Astrocyte (in vitro differentiated cells and primary cell): ENCODE measurements at regions not wholly inside any gene's neighbourhood (a gene's known extent, or its start where the extent isn't known, plus 50 kb on each side); places are given as distances from the start of the nearest gene placed in this dataset.

Experiments
- DNase-seq: peaks from one replicate; pipeline ENCODE4 v3.0.0-alpha.2; 2010; ENCODE audit warnings: low read depth
- FAIRE-seq: peaks from 2 replicates; lab custom pipeline; 2011; peaks lifted over from hg19 to GRCh38; lab: Jason Lieb, UNC
- H2AFZ ChIP-seq: 2 replicates; pipeline ENCODE4 v1.6.0; 2012; ENCODE audit warnings: low read depth, low read length, inconsistent platforms
- H3K27ac ChIP-seq: 2 replicates; pipeline ENCODE4 v1.5.1; 2011; ENCODE audit warnings: low read depth, low read length, inconsistent platforms
- H3K27me3 ChIP-seq: 2 replicates; pipeline ENCODE4 v1.6.0; 2011; ENCODE audit warnings: low read length, inconsistent platforms; ENCODE audit not compliant: insufficient read depth
- H3K36me3 ChIP-seq: 2 replicates; pipeline ENCODE4 v1.5.1; 2011; ENCODE audit warnings: low read length, inconsistent platforms; ENCODE audit not compliant: insufficient read depth
- H3K4me1 ChIP-seq: 2 replicates; pipeline ENCODE4 v1.5.1; 2011; ENCODE audit warnings: low read length, inconsistent platforms; ENCODE audit not compliant: insufficient read depth
- H3K4me2 ChIP-seq: 2 replicates; pipeline ENCODE4 v1.6.0; 2012; ENCODE audit warnings: low read length, inconsistent platforms
- H3K4me3 ChIP-seq: 2 replicates; pipeline ENCODE4 v1.5.1; 2011; ENCODE audit warnings: low read depth, mild to moderate bottlenecking, low read length, inconsistent platforms; ENCODE audit not compliant: insufficient read depth
- H3K79me2 ChIP-seq: 2 replicates; pipeline ENCODE4 v1.6.0; 2012; ENCODE audit warnings: mild to moderate bottlenecking, low read length, inconsistent platforms; ENCODE audit not compliant: insufficient read depth
- H3K9ac ChIP-seq: 2 replicates; pipeline ENCODE4 v1.6.0; 2012; ENCODE audit warnings: mild to moderate bottlenecking, low read length, inconsistent platforms
- H3K9me3 ChIP-seq: 2 replicates; pipeline ENCODE4 v1.5.1; 2012; ENCODE audit warnings: low read depth, mild to moderate bottlenecking, low read length, inconsistent platforms; ENCODE audit not compliant: insufficient read depth
- H4K20me1 ChIP-seq: 2 replicates; pipeline ENCODE4 v1.6.0; 2012; ENCODE audit warnings: low read length, inconsistent platforms; ENCODE audit not compliant: insufficient read depth
- H3K27ac Mint-ChIP-seq: one replicate; pipeline ENCODE4 v1.8.0; 2021; ENCODE audit warnings: mild to moderate bottlenecking, mixed read lengths; ENCODE audit not compliant: unreplicated experiment
- H3K27me3 Mint-ChIP-seq: one replicate; pipeline ENCODE4 v1.8.0; 2021; ENCODE audit warnings: low read depth, mixed read lengths; ENCODE audit not compliant: unreplicated experiment
- H3K36me3 Mint-ChIP-seq: one replicate; pipeline ENCODE4 v1.8.0; 2021; ENCODE audit warnings: low read depth, mixed read lengths; ENCODE audit not compliant: unreplicated experiment
- H3K4me1 Mint-ChIP-seq: one replicate; pipeline ENCODE4 v1.8.0; 2021; ENCODE audit warnings: low read depth, mixed read lengths; ENCODE audit not compliant: unreplicated experiment
- H3K4me3 Mint-ChIP-seq: one replicate; pipeline ENCODE4 v1.8.0; 2021; ENCODE audit warnings: mild to moderate bottlenecking, moderate library complexity, mixed read lengths; ENCODE audit not compliant: unreplicated experiment
- H3K9me3 Mint-ChIP-seq: one replicate; pipeline ENCODE4 v1.8.0; 2021; ENCODE audit warnings: mild to moderate bottlenecking, mixed read lengths; ENCODE audit not compliant: unreplicated experiment
- CTCF ChIP-seq: IDR thresholded peaks from 2 replicates; pipeline ENCODE4 v1.5.1; 2011; ENCODE audit warnings: low read depth, mild to moderate bottlenecking, inconsistent platforms, low read length, moderate library complexity; ENCODE audit not compliant: insufficient read depth
- EZH2 ChIP-seq: IDR thresholded peaks from 2 replicates; pipeline ENCODE4 v1.6.1; 2012; ENCODE audit warnings: mild to moderate bottlenecking, low read length, inconsistent platforms; ENCODE audit not compliant: insufficient read depth

GRCh38 chr1:67563684-67564083 lies 121.3 kb upstream of the GADD45A start:
- no peak overlapping the region for H3K4me3 ChIP-seq
- DNase-seq = no peak
- H3K79me2 ChIP-seq = no peaks in the 10 kb centered on the region
- H3K4me3 Mint-ChIP-seq = no peak overlapping the region
- FAIRE-seq = no peak
- TF ChIP-seq CTCF = no peak
- TF ChIP-seq EZH2 = no peak
- peaks cover 9% of the 10 kb centered on the region for H3K4me1 Mint-ChIP-seq
- H3K36me3 Mint-ChIP-seq = no peaks in the 10 kb centered on the region
- H3K4me1 ChIP-seq = peaks cover 11% of the 10 kb centered on the region
- no peaks in the 10 kb centered on the region for H3K9me3 ChIP-seq
- no peak overlapping the region for H3K27ac ChIP-seq
- no peak overlapping the region for H3K4me2 ChIP-seq
- no peak overlapping the region for H3K9ac ChIP-seq
- peak overlapping the region; percentile 21 for H2AFZ ChIP-seq
- H3K27me3 Mint-ChIP-seq = no peaks in the 10 kb centered on the region
- H3K27me3 ChIP-seq = no peaks in the 10 kb centered on the region
- H3K36me3 ChIP-seq = no peaks in the 10 kb centered on the region
- H3K9me3 Mint-ChIP-seq = no peaks in the 10 kb centered on the region
- no peaks in the 10 kb centered on the region for H4K20me1 ChIP-seq
- H3K27ac Mint-ChIP-seq = no peak overlapping the region

- Mint-ChIP-seq H3K4me1 (peaks cover 5% of the 10 kb centered on the region), H3K27ac (no peak overlapping the region), H3K27me3 (no peaks in the 10 kb centered on the region), H3K36me3 (no peaks in the 10 kb centered on the region), H3K9me3 (no peaks in the 10 kb centered on the region), H3K4me3 (no peak overlapping the region)
- H3K27me3 ChIP-seq = no peaks in the 10 kb centered on the region
- H4K20me1 ChIP-seq = no peaks in the 10 kb centered on the region
- no peaks in the 10 kb centered on the region for H3K9me3 ChIP-seq
- DNase-seq (no peak), FAIRE-seq (no peak)
- H2AFZ ChIP-seq = peak overlapping the region; percentile 21
- H3K4me1 ChIP-seq = peaks cover 6% of the 10 kb centered on the region
- TF ChIP-seq EZH2 (no peak), CTCF (no peak)
- H3K4me3 ChIP-seq = no peak overlapping the region
- no peak overlapping the region for H3K4me2 ChIP-seq
- H3K27ac ChIP-seq = no peak overlapping the region
- no peak overlapping the region for H3K9ac ChIP-seq
- no peaks in the 10 kb centered on the region for H3K36me3 ChIP-seq
- H3K79me2 ChIP-seq = no peaks in the 10 kb centered on the region
These were observed 120.8 kb upstream of the GADD45A start for GRCh38 chr1:67564193-67564592.

- H3K9me3 Mint-ChIP-seq = no peaks in the 10 kb centered on the region
- peaks cover 19% of the 10 kb centered on the region for H3K4me1 Mint-ChIP-seq
- no peak overlapping the region for H3K9ac ChIP-seq
- no peaks in the 10 kb centered on the region for H3K9me3 ChIP-seq
- H3K79me2 ChIP-seq = no peaks in the 10 kb centered on the region
- no peaks in the 10 kb centered on the region for H3K36me3 Mint-ChIP-seq
- H3K36me3 ChIP-seq = no peaks in the 10 kb centered on the region
- H3K4me2 ChIP-seq = no peak overlapping the region
- TF ChIP-seq EZH2 (no peak), CTCF (no peak)
- H3K27ac Mint-ChIP-seq = no peak overlapping the region
- FAIRE-seq (no peak), DNase-seq (no peak)
- H3K4me1 ChIP-seq = peaks cover 24% of the 10 kb centered on the region
- H3K4me3 Mint-ChIP-seq = no peak overlapping the region
- H3K27me3 ChIP-seq = no peaks in the 10 kb centered on the region
- no peak overlapping the region for H2AFZ ChIP-seq
- no peak overlapping the region for H3K4me3 ChIP-seq
- H3K27ac ChIP-seq = no peak overlapping the region
- H4K20me1 ChIP-seq = no peaks in the 10 kb centered on the region
- H3K27me3 Mint-ChIP-seq = no peaks in the 10 kb centered on the region
These were observed 118.1 kb upstream of the GADD45A start for GRCh38 chr1:67566803-67567377.
